HUDEP-2 (cell line): ENCODE measurements at regions not wholly inside any gene's neighbourhood (a gene's known extent, or its start where the extent isn't known, plus 50 kb on each side); places are given as distances from the start of the nearest gene placed in this dataset.

Experiments
- DNase-seq, 76 experiments: peaks; one replicate each; lab custom pipeline; 2025; ENCODE audit not compliant: unreplicated experiment in 76 of 76; lab: John Stamatoyannopoulos, UW

DNA sequence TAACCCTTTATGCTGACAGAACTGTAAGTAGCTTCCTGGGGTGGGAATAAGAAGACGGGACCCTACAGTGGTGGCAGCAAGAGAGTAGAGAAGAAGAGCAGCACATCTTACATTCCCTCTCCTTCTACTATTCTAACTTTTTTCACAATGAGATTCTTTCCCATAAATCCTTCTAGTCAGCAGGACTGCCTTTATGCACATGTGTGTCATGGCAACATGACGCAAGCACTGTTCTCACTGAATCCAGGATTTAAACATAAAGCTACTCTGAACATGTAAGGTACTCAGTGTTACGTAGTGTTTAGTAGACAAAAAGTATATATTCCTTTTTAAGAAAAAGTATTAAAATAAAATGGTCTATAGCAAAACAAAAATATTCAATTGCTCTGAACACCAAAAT is 309.7 kb upstream of the LYPLAL1 start:
- no peak for DNase-seq

DNA sequence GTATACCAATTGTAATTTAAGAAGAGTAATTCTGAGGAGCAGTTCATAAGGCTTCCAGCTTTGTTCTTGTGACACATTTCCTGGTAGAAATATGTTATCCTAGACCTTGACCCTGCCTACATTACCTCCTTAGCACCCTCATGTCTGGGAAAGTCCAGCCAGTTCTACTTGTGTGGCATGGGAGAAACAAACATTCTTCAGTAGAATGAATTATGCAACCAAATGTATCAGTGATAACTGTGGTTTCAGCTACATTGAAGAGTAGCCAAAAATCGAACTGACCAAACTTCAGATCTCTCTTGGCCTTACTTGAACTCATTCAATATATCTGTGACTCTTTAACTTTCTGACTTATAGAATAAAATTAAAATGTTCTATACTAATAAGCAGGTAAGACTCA is 308.1 kb upstream of the LYPLAL1 start:
- no peak for DNase-seq

DNA sequence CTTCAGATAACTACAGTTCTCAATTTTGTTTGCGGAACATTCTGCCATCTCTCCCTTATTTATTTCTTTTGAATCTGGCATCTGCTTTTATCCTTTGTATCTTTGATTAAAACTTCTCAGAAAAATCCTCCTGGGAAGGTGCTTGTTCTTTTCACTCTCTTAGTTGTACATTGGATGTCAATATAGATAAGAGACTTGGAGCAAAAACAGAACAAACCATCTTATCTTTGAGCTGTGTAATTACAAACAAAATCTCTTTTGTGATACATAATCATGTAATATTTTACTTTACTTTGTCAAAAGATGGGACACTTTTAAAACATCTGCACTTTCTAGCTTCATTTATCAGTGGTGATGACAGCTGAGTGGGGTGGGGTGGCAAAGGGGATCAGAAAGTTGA is 307.2 kb upstream of the LYPLAL1 start:
- no peak for DNase-seq

DNA sequence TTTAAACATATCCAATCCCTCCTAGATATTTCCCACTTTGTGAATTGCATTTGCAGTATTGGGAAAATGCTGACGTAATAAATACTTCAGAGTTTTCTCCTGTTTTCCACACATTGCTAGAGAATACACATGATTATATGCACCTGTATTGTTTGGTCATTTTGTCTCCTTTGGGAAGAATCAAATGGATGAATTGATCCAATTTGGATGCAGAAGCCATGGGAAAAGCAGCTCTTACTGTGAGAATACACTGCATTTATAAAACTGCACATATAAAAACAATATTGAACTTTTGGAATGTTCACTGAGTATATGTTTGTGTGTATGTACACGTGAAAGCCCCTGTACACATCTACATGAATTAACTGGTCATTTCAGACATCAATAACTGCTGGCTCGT is 306.6 kb upstream of the LYPLAL1 start:
- no peak for DNase-seq

DNA sequence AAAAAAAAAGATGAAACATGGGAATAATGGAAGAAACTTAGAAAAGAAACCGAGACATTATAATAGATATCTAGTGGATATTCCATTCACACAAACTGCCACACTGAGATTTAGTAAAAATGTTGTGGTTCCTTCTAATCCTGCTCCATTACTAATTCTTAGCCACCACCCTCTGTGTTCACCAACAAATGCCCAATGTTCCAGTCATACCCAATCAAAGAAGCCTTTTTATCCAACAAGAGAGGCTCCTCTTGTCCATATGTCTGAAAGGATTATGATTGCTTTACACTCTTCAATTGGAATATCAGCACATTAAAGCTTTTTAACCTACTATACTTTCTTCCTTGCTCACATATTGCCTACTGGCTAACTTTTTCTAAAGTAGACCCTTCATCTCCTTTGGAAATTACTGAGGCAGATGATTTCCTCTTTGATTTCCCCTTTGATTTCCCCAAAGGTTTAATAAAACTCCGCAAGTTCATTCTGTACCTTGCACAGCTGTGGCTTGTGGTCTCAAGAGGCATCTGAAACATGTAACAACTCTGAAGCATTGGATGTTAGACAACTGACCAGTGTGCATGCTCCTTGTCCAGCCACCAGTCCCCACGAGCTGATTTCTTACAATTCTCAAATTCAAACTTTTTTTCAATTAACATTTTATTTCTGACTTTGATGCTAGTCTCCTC is 305.6 kb upstream of the LYPLAL1 start:
- DNase-seq, result no peak

DNA sequence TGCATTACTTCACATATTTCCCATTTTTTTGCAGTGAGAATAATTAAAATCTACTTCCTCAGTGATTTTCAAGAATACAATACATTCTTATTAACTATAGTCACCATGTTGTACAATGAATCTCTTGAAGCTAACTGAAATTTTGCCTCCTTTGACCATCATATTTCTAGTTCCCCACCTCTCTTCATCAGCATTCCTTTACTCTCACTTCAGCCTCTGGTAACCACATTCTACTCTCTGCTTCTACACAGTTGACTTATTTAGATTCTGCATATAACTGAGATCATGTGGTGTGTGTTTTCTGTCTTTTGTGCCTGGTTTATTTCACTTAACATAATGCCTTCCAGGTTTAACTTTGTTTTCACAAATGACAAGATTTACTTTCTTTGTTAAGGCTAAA is 304.4 kb upstream of the LYPLAL1 start:
- no peak for DNase-seq

DNA sequence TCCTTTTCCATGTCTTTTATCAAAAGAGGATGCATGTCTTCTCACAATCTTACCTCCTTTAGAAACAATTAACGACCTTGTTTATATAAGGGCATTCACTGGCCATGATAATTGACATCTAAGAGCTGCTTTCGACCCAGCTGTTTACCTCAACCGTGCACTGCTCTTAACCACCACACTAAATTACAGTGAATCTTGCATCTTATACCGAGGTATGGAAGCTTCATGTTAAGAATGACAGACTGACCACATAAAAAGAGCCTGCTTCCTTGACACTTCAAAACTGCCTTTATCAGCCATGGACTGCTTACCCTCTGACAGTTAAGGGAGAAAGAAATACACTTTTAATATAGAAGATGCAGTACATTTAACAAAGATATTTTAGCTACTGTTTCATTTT is 301.7 kb upstream of the LYPLAL1 start:
- no peak for DNase-seq

DNA sequence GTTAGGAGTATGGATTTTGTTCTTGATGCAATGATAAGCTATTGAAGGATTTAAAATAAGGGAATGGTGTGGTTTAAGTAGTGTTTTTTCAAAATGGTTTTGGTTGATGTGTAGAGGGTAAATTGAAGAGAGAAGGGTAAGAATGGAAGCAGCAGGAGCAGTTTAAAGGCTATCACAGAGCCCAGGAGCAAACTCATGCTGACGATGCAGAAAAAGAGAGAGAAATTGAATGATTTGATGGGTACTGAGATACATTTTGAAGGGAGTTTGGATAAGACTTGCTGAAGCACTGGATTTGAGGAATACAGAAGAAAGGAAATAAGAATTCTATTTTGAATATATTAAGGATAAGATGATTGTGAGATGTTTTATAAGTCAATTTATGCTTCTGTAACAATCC is 300.8 kb upstream of the LYPLAL1 start:
- DNase-seq, result no peak

DNA sequence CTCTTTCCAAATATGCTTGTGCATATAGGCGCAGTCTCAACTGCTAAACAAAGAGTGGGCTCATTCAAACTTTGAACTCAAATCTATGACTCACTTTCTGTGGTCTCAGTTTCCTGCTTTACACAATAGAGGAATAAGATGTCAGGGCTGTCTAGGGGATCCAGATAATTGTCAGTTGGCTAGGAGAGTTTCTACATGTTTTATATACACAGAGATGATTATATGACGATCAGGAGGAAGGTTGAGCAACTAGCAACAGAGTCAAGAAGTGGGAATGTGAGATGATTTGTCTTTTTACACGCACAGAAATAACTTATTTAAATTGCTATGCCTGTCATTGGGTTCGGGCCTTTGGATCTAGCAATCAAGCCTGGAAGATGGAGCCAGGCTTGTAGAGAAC is 299.4 kb upstream of the LYPLAL1 start:
- DNase-seq, result no peak

DNA sequence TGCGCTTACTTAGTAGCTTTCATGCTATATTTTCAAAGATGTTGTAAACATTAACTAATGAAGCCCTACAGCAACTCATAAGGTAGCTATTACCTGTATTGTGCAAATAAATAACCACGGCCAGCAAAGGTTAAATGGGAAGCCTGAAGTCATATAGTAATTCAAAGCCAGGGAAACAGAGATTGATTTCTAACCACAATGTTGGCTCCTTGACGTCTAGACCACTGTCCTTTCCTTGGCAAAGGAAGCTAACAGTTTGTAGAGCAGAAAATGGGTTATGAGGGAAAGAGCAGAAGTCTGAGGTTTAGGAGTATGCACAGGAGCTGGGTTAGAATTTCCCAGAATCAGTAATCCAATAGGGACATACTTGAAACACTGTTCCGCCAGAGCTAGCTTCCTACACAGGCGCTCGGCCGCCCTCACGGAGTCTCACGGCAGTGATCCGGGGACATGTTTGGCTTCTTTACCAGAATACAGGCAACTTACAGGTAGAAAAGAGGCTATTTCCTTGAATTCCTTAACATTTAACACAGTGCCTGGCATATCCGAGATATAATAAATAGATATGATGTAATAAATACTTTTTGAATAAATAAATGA is 298.8 kb upstream of the LYPLAL1 start:
- DNase-seq, result no peak

DNA sequence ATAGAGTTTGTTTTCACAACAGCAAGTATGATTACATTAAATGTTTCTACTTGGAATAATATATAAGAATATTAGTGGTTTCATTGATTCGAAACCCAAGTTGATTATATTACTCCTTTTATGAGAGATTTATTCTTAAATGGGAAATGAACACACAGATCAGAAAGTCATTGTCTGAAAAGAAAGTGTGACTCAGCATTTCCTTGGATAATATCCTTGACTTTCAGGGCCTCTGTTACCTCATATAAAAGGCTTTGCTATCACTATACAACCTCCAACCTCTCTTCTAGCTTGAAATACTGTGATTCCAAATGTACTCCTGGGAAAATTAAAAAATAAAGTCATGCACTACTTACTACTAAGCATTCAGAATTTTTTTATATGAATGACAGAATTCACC is 295.3 kb upstream of the LYPLAL1 start:
- no peak for DNase-seq

DNA sequence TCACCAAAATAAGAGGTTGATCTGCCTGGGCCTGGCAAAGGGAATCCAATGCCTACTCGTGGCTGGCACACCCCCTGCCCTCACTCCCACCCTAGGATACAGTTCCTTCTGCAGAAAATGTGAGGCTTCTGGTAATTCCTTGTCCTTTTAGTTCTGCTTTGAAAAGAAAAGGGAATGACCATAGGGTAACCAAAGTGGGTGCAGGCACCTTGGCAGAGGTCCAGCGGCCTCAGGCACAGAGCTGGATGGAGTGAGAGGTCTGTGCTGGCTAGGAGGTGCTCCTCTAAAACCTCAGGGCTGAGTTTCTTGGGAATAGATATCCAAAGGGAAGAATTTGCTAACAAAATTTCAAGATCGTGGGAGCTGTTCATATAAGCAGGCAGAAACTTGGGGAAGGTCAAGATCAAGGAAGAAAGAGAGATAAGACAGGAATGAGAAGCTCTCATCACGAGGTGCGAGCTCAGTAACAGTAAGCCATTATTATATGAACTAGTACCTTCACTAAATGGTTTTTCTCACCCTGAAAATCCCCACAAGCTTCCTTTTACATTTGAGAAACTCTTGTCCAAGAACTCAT is 293.1 kb upstream of the LYPLAL1 start:
- no peak for DNase-seq

DNA sequence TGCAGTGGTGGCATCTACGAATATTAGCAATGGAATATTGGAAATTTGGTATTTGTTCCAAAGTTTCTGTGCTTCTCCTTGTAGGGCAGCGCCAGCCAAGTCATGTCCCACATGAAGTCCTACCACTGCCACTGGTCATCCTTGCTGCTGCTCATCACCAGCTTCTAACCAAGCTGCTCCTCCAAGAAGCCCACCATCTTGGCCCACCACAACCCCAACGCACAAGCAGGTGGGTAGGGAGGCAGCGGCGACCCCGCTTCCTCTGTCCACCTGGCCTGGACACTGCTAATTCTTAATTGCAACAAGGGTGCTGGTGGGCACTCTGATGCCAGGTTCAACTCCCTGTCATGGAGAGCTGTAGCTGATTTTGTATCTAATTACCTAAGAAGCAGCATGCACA is 291.2 kb upstream of the LYPLAL1 start:
- no peak for DNase-seq

DNA sequence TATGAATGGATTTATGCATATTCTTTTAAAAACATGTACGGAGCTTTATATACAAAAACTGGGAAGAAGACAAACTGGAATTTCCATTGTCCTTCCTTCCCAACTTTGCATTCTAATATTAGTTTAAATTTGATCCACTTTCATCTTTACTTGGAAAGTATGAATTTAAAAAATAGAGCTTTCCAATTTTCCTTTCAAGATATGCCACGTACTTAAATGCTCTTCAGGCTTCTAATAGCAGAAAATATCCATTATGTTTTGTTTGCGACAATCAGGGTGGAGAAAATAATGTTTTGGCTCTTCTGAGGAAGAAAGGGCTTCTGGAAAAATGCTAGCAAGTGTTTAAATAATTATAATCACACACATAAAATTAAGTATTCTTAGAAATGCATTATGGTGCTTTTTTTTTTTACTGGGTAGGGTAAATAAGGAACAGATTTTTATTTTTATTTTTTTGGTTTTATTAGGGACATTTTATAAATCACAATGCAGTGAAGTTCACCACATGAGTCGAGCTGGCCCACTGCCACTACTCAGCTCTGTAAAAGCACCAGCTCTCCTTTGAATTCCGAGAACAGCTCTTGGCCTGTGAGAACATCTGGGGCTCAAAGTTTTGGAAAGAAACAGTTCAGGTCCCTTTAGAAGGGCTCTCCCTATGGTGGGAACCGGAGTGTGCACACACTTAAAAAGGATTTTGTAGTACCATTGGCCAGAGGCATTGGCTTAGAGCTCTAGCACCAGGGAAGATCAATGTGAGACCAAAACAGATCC is 287.4 kb upstream of the LYPLAL1 start:
- DNase-seq, result no peak

DNA sequence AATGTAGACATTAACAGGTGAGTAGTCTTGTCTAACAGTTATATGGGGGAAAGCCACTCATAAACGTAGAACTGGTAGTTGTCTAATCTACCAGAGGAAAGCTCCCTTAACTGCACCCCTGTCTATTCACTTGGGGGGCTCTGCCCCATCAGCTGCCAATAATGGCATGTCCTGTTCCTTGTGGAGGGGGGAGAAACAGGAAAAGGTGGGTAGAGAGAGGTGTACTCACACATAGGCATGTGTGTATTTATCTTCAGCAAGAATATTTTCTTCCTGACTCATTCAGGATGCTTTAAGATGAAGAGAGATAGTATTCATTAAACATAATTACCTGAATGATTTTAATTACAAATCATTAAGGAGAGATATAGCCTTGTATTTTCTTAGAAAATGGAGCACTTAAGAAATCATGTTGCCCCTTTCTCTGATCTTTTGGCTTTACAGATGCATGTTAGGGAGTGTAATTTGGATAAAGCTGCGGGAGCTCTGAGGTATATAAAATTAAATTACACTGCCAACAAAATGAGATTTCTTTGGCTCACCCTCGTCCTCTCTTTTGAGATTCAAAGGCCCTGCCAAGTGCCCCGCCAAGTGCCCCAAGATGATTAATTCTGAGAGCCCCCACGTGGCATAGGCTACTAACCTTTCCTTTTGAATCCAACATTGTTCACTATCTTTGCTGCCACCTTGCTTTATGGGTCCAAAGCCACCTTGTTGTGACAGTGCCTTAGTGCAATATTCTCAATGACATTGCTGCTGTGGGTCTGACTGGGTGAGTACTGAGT is 286.3 kb upstream of the LYPLAL1 start:
- no peak for DNase-seq

DNA sequence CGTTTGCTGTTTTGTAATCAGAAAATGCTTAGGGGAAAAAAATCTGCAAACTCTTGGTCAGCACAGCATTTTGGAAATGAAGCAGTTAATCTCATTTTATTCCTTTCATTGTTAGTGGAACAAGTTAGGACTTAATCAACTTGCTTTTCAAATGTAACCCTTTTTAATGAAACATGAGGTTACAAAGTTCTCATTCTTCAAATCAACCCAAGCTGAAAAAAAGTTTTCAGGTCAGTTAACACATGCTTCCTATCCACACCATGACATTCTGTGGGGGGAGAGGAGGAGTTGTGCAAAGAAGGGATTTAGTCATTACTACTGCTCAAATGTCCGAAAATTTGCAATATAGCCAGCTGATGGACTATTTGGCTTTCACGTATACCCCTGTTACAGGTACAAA is 283.2 kb upstream of the LYPLAL1 start:
- DNase-seq, result no peak

DNA sequence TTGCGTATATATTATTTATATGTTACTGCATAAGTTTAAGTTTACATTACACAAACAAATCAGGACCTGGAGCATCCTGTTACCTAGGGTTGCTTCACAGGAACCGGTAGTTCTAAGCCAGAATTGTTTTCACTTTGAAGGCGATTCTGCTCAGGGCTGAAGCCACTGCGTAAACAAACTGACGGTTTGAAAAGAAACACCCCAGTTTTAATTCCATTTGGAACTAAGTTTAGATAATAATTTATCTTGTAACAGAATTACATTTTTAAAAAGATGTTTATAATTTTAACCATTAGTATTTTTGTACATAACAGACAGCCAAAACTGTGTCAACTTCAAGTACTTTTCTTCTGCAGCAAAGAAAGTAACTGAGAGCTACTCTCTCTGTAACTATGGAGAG is 282.1 kb upstream of the LYPLAL1 start:
- no peak for DNase-seq

DNA sequence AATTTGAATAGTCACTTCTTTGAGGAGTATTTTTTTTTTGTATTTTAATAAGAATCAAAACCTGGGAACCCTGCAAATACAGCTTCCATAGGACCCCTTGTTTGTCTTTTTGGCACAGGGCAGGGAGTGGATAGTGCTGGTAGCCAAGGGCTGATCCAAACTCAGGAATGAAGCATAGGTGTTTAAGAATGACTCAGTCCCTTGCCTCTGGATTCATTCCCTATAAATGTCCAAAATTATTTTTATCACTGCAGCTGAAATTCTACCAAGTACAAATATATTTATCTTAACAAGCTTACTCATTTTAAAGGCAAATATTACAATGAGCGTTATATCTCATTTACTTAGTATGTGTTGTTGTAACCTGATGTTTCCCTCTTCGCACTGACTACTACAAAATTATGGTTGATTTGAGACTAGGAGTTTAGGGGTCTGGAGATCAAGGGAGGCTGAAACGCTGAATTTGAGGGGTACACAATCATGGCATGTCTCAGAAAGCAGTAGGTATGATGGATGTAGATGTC is 278.6 kb upstream of the LYPLAL1 start:
- no peak for DNase-seq

DNA sequence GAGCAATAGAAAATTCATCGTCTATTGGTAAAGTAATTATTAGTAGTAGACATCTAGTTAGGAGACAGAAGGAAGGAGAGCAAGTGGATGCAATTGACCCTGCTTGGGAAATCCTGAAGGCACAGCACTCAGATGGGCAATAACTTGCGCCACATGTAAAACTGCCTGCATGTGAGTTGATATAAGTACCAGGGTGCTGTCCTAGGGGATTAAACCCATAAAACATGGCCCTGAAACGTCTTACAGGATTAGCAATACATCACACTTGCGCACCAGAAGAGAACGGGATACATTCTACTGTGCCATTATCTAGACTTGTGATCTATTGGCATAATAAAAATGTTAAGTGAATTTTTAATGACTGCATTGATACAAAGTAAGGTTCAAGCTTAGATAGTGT is 277.5 kb upstream of the LYPLAL1 start:
- DNase-seq, result no peak

DNA sequence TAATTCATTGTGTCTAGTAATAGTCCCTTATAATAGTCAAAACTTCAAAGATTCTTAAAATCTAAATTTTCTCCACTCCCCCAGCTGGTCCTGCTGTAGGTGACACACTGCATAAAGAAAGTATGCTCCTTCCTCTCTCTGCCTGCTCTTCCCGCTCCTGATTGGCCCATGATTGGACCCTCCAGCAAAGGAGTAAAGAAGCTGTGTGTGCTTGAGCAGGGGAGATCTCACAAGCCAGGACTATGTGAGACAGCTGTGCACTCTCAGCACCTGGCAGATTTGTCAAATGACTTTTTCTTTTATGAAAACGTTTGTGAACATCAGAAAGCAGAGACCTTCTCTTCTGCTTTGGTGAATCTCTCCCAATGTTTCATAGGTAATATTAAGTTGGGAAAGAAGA is 274.8 kb upstream of the LYPLAL1 start:
- no peak for DNase-seq

DNA sequence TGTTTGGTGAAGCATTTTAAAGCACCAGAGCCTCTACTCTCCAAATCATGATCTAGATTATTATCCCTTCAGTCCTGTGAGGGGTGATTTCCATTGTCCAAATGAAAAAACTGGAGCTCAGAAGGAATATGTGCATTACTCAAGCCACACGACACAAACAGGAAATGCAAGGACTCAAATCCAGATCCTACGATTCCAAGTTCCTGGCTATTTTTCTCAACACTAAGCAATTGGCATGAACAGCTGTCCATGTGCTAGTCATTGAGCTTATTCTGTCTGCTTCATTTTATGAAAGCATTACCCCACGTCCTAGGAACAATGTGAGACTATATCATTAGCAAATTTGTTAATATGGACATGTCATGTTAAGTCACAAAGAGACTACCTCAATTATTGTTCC is 273.1 kb upstream of the LYPLAL1 start:
- DNase-seq, result no peak
